HCT116 (cell line): ENCODE measurements at regions not wholly inside any gene's neighbourhood (a gene's known extent, or its start where the extent isn't known, plus 50 kb on each side); places are given as distances from the start of the nearest gene placed in this dataset.

Experiments used
- ATAC-seq: fragments of 200-7000 bp; cut with Tn5 transposase; 2 replicates; pipeline ENCODE4 v1.9.1; 2020; ENCODE audit warnings: mild to moderate bottlenecking, moderate library complexity
- BruUV-seq: library from RNA; stranded (reverse); fragments of 400-500 nt; replicated peaks from 2 replicates; lab custom pipeline; 2021; lab: Mats Ljungman, UMichigan
- CTCF ChIA-PET: fragments of 300-600 bp; sonication (Branson Sonifier 250); formaldehyde crosslinking; loops from one replicate; lab custom pipeline; 2021; ENCODE audit warnings: antibody characterized with exemption; lab: Charles Lee
- POLR2A ChIA-PET: fragments of 300-600, 350-600 bp; sonication (Branson Sonifier 250); formaldehyde crosslinking; loops from one replicate; lab custom pipeline; 2021; ENCODE audit warnings: antibody characterized with exemption; lab: Charles Lee
- RAD21 ChIA-PET, 2 experiments: fragments of 300-600 bp; sonication (Branson Sonifier 250); formaldehyde crosslinking; loops; one replicate each; lab custom pipeline; 2023; ENCODE audit warnings: low total read pairs in 2 of 2; ENCODE audit not compliant: uncharacterized antibody in 2 of 2, unreplicated experiment in 2 of 2, low non-redundant PET in 1 of 2; lab: Charles Lee
- DNase-seq: peaks from one replicate; pipeline ENCODE4 v3.0.0-alpha.2; 2010; ENCODE audit warnings: low read depth, low spot score
- H2AFZ ChIP-seq: fragments of 200-600 bp; shearing (Covaris generic), sonication (generic); 2 replicates; pipeline ENCODE4 v1.6.1; 2017; ENCODE audit warnings: low read depth, mixed run types, mixed read lengths, antibody characterized with exemption, low read length; ENCODE audit not compliant: poor library complexity, severe bottlenecking
- H3K27ac ChIP-seq: 2 replicates; pipeline ENCODE4 v1.5.1; 2012; ENCODE audit warnings: low read depth, low read length
- H3K27me3 ChIP-seq: fragments of 200-600 bp; sonication (generic); 2 replicates; pipeline ENCODE4 v1.6.1; 2016; ENCODE audit warnings: mixed run types, low read length, mixed read lengths; ENCODE audit not compliant: insufficient read depth
- H3K36me3 ChIP-seq, 2 experiments: fragments of 200-500 bp in 1 of 2; fragments of 200-600 bp in 1 of 2; sonication (Bioruptor generic) in 1 of 2; sonication (generic) in 1 of 2; 2 replicates each; pipeline versions ENCODE4 v1.5.1 to v1.6.1; 2014 to 2016; ENCODE audit warnings: low read length in 2 of 2, inconsistent platforms in 1 of 2, mixed read lengths in 1 of 2, mixed run types in 1 of 2; ENCODE audit not compliant: insufficient read depth in 2 of 2, control insufficient read depth in 1 of 2
- H3K4me1 ChIP-seq, 2 experiments: fragments of 200-600 bp in 1 of 2; sonication (generic) in 1 of 2; 2 replicates each; pipeline versions ENCODE4 v1.5.1 to v1.6.1; 2012 to 2017; ENCODE audit warnings: low read length in 2 of 2, inconsistent platforms in 1 of 2, mild to moderate bottlenecking in 1 of 2, mixed read lengths in 1 of 2, mixed run types in 1 of 2, moderate library complexity in 1 of 2; ENCODE audit not compliant: insufficient read depth in 2 of 2, control insufficient read depth in 1 of 2
- H3K4me2 ChIP-seq: fragments of 200-600 bp; sonication (generic); 2 replicates; pipeline ENCODE4 v1.6.1; 2017; ENCODE audit warnings: mixed run types, low read length, mixed read lengths
- H3K4me3 ChIP-seq, 2 experiments: fragments of 200-600 bp in 1 of 2; sonication (generic) in 1 of 2; replicated peaks in 1 of 2; 2 replicates each; pipeline ENCODE4 v1.5.1; 2011 to 2016; ENCODE audit warnings: low read length in 2 of 2, control low read depth in 1 of 2, low read depth in 1 of 2, mild to moderate bottlenecking in 1 of 2, mixed read lengths in 1 of 2, mixed run types in 1 of 2
- H3K79me2 ChIP-seq: fragments of 200-600 bp; sonication (generic); 2 replicates; pipeline ENCODE4 v1.6.1; 2017; ENCODE audit warnings: mild to moderate bottlenecking, mixed run types, low read length, moderate library complexity, mixed read lengths; ENCODE audit not compliant: insufficient read depth
- H3K9ac ChIP-seq: fragments of 200-600 bp; sonication (generic); 2 replicates; pipeline ENCODE4 v1.6.1; 2016; ENCODE audit warnings: low read length, mixed read lengths
- H3K9me2 ChIP-seq: fragments of 200-600 bp; sonication (generic), shearing (Covaris generic); 2 replicates; pipeline ENCODE4 v1.6.1; 2017; ENCODE audit warnings: mixed run types, mild to moderate bottlenecking, moderate library complexity; ENCODE audit not compliant: insufficient read depth
- H3K9me3 ChIP-seq, 2 experiments: fragments of 200-500 bp in 1 of 2; fragments of 200-600 bp in 1 of 2; sonication (Bioruptor generic) in 1 of 2; sonication (generic) in 1 of 2; 2 replicates each; pipeline ENCODE4 v1.6.1; 2014 to 2017; ENCODE audit warnings: low read length in 2 of 2, mixed read lengths in 2 of 2, inconsistent platforms in 1 of 2, low read depth in 1 of 2, mild to moderate bottlenecking in 1 of 2, mixed run types in 1 of 2, moderate library complexity in 1 of 2; ENCODE audit not compliant: control insufficient read depth in 1 of 2, insufficient read depth in 1 of 2
- H4K20me1 ChIP-seq: fragments of 200-600 bp; sonication (generic), shearing (Covaris generic); 2 replicates; pipeline ENCODE4 v1.6.1; 2017; ENCODE audit warnings: mixed run types, mild to moderate bottlenecking, moderate library complexity; ENCODE audit not compliant: insufficient read depth
- EGR1 ChIP-seq: IDR thresholded peaks from 2 replicates; pipeline ENCODE4 v1.6.1; 2012; ENCODE audit warnings: low read depth
- EZH2phosphoT487 ChIP-seq: fragments of 200-600 bp; IDR thresholded peaks from 2 replicates; pipeline ENCODE4 v1.6.1; 2018; ENCODE audit warnings: antibody characterized with exemption, borderline replicate concordance
- JUND ChIP-seq: IDR thresholded peaks from 2 replicates; pipeline ENCODE4 v1.6.1; 2012
- POLR2A ChIP-seq: IDR thresholded peaks from 2 replicates; pipeline ENCODE4 v1.7.0; 2011; ENCODE audit warnings: borderline replicate concordance; ENCODE audit not compliant: insufficient read depth, insufficient read length; ENCODE audit errors: extremely low read depth
- POLR2AphosphoS5 ChIP-seq: IDR thresholded peaks from 2 replicates; pipeline ENCODE4 v1.6.1; 2011; ENCODE audit warnings: mild to moderate bottlenecking, low read depth, low read length, moderate library complexity
- SIN3A ChIP-seq: IDR thresholded peaks from 2 replicates; pipeline ENCODE4 v1.6.1; 2012; ENCODE audit warnings: low read depth
- SRF ChIP-seq: IDR thresholded peaks from 2 replicates; pipeline ENCODE4 v1.6.1; 2012; ENCODE audit warnings: low read depth
- ZBTB33 ChIP-seq: IDR thresholded peaks from 2 replicates; pipeline ENCODE4 v1.6.1; 2011; ENCODE audit warnings: mild to moderate bottlenecking, low read length, moderate library complexity; ENCODE audit not compliant: insufficient replicate concordance; ENCODE audit errors: extremely low read depth
- intact Hi-C: fragments of 100-400 bp; cut with micrococcal nuclease; formaldehyde crosslinking; loops from 2 replicates; pipeline ENCODE4 v1.10.0; 2022
- TF ChIP-seq, protein P1 (sequence below), 3 experiments: fragments of 200-600 bp in 1 of 3; sonication (generic) in 1 of 3; IDR thresholded peaks in 2 of 3; conservative IDR thresholded peaks in 1 of 3; 2 replicates each; pipeline ENCODE4 v1.5.1; 2012 to 2017; ENCODE audit warnings: low read depth in 2 of 3, low read length in 2 of 3, antibody characterized with exemption in 1 of 3, borderline replicate concordance in 1 of 3, control low read depth in 1 of 3, mild to moderate bottlenecking in 1 of 3, mixed read lengths in 1 of 3, mixed run types in 1 of 3, moderate library complexity in 1 of 3; ENCODE audit not compliant: insufficient read depth in 1 of 3

- Histone ChIP-seq H3K79me2 (no peaks in the 10 kb centered on the region), H3K9me3 (no peaks in the 10 kb centered on the region), H3K9ac (no peak overlapping the region), H3K36me3 (no peaks in the 10 kb centered on the region), H3K9me2 (no peaks in the 10 kb centered on the region), H3K27ac (no peak overlapping the region), H3K27me3 (no peaks in the 10 kb centered on the region), H3K4me1 (no peaks in the 10 kb centered on the region; a peak in 1 of 4 replicates), H3K4me2 (no peak overlapping the region), H2AFZ (no peak overlapping the region), H4K20me1 (no peaks in the 10 kb centered on the region), H3K4me3 (no peak overlapping the region)
- no TSS peak for BruUV-seq
- ChIA-PET POLR2A (no interaction called here), CTCF (no interaction called here), RAD21 (no interaction called here)
- DNase-seq: no peak
- TF ChIP-seq, protein P1, sequence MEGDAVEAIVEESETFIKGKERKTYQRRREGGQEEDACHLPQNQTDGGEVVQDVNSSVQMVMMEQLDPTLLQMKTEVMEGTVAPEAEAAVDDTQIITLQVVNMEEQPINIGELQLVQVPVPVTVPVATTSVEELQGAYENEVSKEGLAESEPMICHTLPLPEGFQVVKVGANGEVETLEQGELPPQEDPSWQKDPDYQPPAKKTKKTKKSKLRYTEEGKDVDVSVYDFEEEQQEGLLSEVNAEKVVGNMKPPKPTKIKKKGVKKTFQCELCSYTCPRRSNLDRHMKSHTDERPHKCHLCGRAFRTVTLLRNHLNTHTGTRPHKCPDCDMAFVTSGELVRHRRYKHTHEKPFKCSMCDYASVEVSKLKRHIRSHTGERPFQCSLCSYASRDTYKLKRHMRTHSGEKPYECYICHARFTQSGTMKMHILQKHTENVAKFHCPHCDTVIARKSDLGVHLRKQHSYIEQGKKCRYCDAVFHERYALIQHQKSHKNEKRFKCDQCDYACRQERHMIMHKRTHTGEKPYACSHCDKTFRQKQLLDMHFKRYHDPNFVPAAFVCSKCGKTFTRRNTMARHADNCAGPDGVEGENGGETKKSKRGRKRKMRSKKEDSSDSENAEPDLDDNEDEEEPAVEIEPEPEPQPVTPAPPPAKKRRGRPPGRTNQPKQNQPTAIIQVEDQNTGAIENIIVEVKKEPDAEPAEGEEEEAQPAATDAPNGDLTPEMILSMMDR (IDR thresholded peaks at IDR 0.05 in 2 of 3, conservative IDR thresholded peaks at IDR 0.05 in 1 of 3; ENCODE audit: borderline replicate concordance in 1 of 3, insufficient read depth in 1 of 3, low read depth in 2 of 3, low read length in 2 of 3): no peak
- TF ChIP-seq EGR1 (no peak), SIN3A (no peak), JUND (no peak), POLR2A (no peak), POLR2AphosphoS5 (no peak), ZBTB33 (no peak), EZH2phosphoT487 (no peak), SRF (no peak)
- no peak for ATAC-seq
- intact Hi-C loops: no loop called here
Measured at GRCh38 chr20:43837856-43838702, 76.6 kb upstream of the TOX2 start.
